CD4-positive, alpha-beta memory T cell (primary cell): ENCODE measurements at regions not wholly inside any gene's neighbourhood (a gene's known extent, or its start where the extent isn't known, plus 50 kb on each side); places are given as distances from the start of the nearest gene placed in this dataset.
"Not testable (repeated sequence)": the region's sequence is repeated elsewhere in the genome, so short reads cannot be mapped to it uniquely, and the experiment has no call there.

Source experiments
- CTCF ChIA-PET: fragments of 350-600 bp; sonication (Branson Sonifier 250); formaldehyde crosslinking; loops from one replicate; lab custom pipeline; 2021; ENCODE audit warnings: inconsistent platforms; ENCODE audit not compliant: partially characterized antibody; lab: Charles Lee
- POLR2A ChIA-PET: fragments of 350-600 bp; sonication (Branson Sonifier 250); formaldehyde crosslinking; loops from one replicate; lab custom pipeline; 2021; ENCODE audit not compliant: partially characterized antibody; lab: Charles Lee
- DNase-seq, 5 donors: peaks; one replicate each; pipeline versions ENCODE4 v3.0.0 to v3.0.0-alpha.2; 2020 to 2022; ENCODE audit warnings: mixed read lengths in 1 of 5
- H3K27ac ChIP-seq: one replicate; pipeline ENCODE4 v1.7.0; 2013; ENCODE audit warnings: low read depth, low read length
- H3K27me3 ChIP-seq: 2 replicates; pipeline ENCODE4 v1.7.0; 2013; ENCODE audit warnings: mild to moderate bottlenecking, low read length, moderate library complexity; ENCODE audit not compliant: insufficient read depth
- H3K36me3 ChIP-seq: 2 replicates; pipeline ENCODE4 v1.7.0; 2013; ENCODE audit warnings: mild to moderate bottlenecking, low read length, moderate library complexity; ENCODE audit not compliant: insufficient read depth
- H3K4me1 ChIP-seq: 2 replicates; pipeline ENCODE4 v1.7.0; 2013; ENCODE audit warnings: mild to moderate bottlenecking, low read length, moderate library complexity; ENCODE audit not compliant: insufficient read depth
- H3K4me3 ChIP-seq, 2 donors: one replicate each; pipeline ENCODE4 v1.7.0; 2013; ENCODE audit warnings: low read length in 2 of 2, mild to moderate bottlenecking in 1 of 2
- H3K9me3 ChIP-seq, 2 donors: one replicate each; pipeline ENCODE4 v1.7.0; 2013; ENCODE audit warnings: low read length in 2 of 2, control low read depth in 1 of 2; ENCODE audit not compliant: control insufficient read depth in 1 of 2
- H3K27ac Mint-ChIP-seq, 7 donors: one replicate each; pipeline ENCODE4 v1.8.0; 2020 to 2021; ENCODE audit warnings: mixed read lengths in 7 of 7, mild to moderate bottlenecking in 6 of 7, inconsistent platforms in 3 of 7, moderate library complexity in 3 of 7
- H3K27me3 Mint-ChIP-seq, 2 donors: one replicate each; pipeline ENCODE4 v1.8.0; 2020 to 2021; ENCODE audit warnings: mixed read lengths in 2 of 2
- H3K36me3 Mint-ChIP-seq, 2 donors: one replicate each; pipeline ENCODE4 v1.8.0; 2020 to 2021; ENCODE audit warnings: mixed read lengths in 2 of 2, inconsistent platforms in 1 of 2, mild to moderate bottlenecking in 1 of 2
- H3K4me1 Mint-ChIP-seq, 4 donors: one replicate each; pipeline ENCODE4 v1.8.0; 2020 to 2021; ENCODE audit warnings: mixed read lengths in 4 of 4, mild to moderate bottlenecking in 1 of 4
- H3K4me3 Mint-ChIP-seq, 8 donors: one replicate each; pipeline ENCODE4 v1.8.0; 2020 to 2021; ENCODE audit warnings: mixed read lengths in 8 of 8, mild to moderate bottlenecking in 7 of 8, moderate library complexity in 6 of 8, inconsistent platforms in 3 of 8
- H3K9me3 Mint-ChIP-seq, 8 donors: one replicate each; pipeline ENCODE4 v1.8.0; 2020 to 2021; ENCODE audit warnings: mixed read lengths in 8 of 8, mild to moderate bottlenecking in 5 of 8, inconsistent platforms in 3 of 8, moderate library complexity in 1 of 8
- intact Hi-C: fragments of 100-400 bp; cut with micrococcal nuclease; formaldehyde crosslinking; loops from one replicate; pipeline ENCODE4 v1.15.1; 2023

- no peak overlapping the region for H3K27ac Mint-ChIP-seq
- H3K4me3 ChIP-seq, result no peak overlapping the region
- H3K36me3 ChIP-seq, result no peaks in the 10 kb centered on the region
- no peak for DNase-seq
- no peak overlapping the region for H3K27ac ChIP-seq
- H3K4me1 ChIP-seq, result no peaks in the 10 kb centered on the region
- H3K27me3 ChIP-seq, result no peaks in the 10 kb centered on the region
- POLR2A ChIA-PET, result no interaction called here
- no peaks in the 10 kb centered on the region for H3K4me1 Mint-ChIP-seq
- intact Hi-C loops, result no loop called here
- H3K27me3 Mint-ChIP-seq, result peaks cover 0 to 2% of the 10 kb centered on the region in 2 donors
- no peaks in the 10 kb centered on the region for H3K9me3 ChIP-seq
- CTCF ChIA-PET, result no interaction called here
- H3K36me3 Mint-ChIP-seq, result no peaks in the 10 kb centered on the region
- no peak overlapping the region for H3K4me3 Mint-ChIP-seq
- peaks cover 0 to 11% (median 0%) of the 10 kb centered on the region in 8 donors for H3K9me3 Mint-ChIP-seq
Measured at GRCh38 chrX:121179972-121180371, 132.6 kb downstream of the GLUD2 start.

GRCh38 chrX:121191779-121192178, 144.4 kb downstream of the GLUD2 start:
- H3K36me3 Mint-ChIP-seq, result no peaks in the 10 kb centered on the region
- Histone ChIP-seq H3K4me3 (no peak overlapping the region), H3K9me3 (no peaks in the 10 kb centered on the region), H3K27me3 (no peaks in the 10 kb centered on the region), H3K36me3 (no peaks in the 10 kb centered on the region), H3K27ac (no peak overlapping the region), H3K4me1 (no peaks in the 10 kb centered on the region)
- CTCF ChIA-PET, result no interaction called here
- no peaks in the 10 kb centered on the region for H3K9me3 Mint-ChIP-seq
- POLR2A ChIA-PET, result no interaction called here
- intact Hi-C loops, result no loop called here
- H3K27me3 Mint-ChIP-seq, result peaks cover 0 to 2% of the 10 kb centered on the region in 2 donors
- no peak overlapping the region for H3K27ac Mint-ChIP-seq
- DNase-seq, result no peak
- no peaks in the 10 kb centered on the region for H3K4me1 Mint-ChIP-seq
- no peak overlapping the region for H3K4me3 Mint-ChIP-seq

DNA sequence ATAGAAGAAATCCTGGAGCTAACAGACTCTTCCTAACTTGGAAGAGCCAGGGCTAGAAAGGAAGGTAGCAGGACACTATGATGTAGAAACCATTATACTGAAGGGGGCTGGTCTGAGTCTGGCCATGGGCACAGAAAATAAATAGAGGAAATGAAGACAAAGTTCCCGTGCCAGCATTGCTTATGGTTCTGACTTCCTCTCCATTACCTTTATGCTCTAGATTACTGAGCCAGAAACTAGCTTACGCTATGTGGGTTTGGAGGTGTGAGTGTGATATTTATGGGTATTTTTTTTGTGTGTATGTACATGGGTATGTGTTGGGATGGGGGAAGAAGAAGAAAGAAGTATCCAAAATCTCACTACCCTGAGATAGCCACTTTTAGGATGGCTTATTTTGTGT, 148.3 kb downstream of the GLUD2 start:
- no peak overlapping the region for H3K4me3 ChIP-seq
- H3K27ac ChIP-seq, result no peak overlapping the region
- Mint-ChIP-seq H3K4me1 (no peaks in the 10 kb centered on the region), H3K36me3 (no peaks in the 10 kb centered on the region), H3K4me3 (no peak overlapping the region), H3K27ac (no peak overlapping the region), H3K9me3 (no peaks in the 10 kb centered on the region), H3K27me3 (no peaks in the 10 kb centered on the region)
- H3K9me3 ChIP-seq, result no peaks in the 10 kb centered on the region
- H3K4me1 ChIP-seq, result no peaks in the 10 kb centered on the region
- intact Hi-C loops, result no loop called here
- H3K27me3 ChIP-seq, result no peaks in the 10 kb centered on the region
- ChIA-PET POLR2A (no interaction called here), CTCF (no interaction called here)
- no peaks in the 10 kb centered on the region for H3K36me3 ChIP-seq
- DNase-seq, result no peak

DNA sequence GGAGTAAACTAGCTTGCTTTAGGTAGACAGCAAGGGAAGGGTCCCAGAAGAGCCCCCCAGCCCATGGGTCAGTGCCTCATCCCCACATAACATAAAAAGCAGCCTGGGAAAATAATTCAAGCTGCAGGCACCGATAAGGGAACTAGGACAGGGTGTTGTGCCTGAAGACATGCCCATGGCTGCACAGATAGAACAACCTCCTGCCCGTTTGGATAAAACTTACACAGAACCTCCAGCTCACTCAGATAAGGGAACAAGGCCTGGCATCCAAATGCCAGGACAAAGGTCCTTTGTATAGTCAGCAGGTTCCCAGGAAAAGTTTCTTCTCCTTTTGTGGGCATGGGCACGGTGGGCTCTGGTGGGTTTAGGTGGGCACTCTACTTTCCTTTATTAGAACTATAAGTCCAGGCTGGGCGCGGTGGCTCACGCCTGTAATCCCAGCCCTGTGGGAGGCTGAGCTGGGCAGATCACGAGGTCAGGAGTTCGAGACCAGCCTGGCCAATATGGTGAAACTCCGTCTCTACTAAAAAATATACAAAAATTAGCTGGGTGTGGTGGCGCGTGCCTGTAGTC, 149.5 kb downstream of the GLUD2 start:
- H3K27me3 Mint-ChIP-seq, H3K27ac Mint-ChIP-seq, H3K4me3 ChIP-seq, H3K9me3 Mint-ChIP-seq, H3K36me3 Mint-ChIP-seq, H3K4me1 Mint-ChIP-seq, H3K9me3 ChIP-seq, H3K4me1 ChIP-seq, intact Hi-C loops, DNase-seq, H3K4me3 Mint-ChIP-seq, POLR2A ChIA-PET, H3K27me3 ChIP-seq, H3K36me3 ChIP-seq, CTCF ChIA-PET, H3K27ac ChIP-seq: not testable (repeated sequence)

- no peaks in the 10 kb centered on the region for H3K27me3 Mint-ChIP-seq
- H3K4me1 ChIP-seq, result no peaks in the 10 kb centered on the region
Measured at GRCh38 chrX:121208563-121208962, 161.2 kb downstream of the GLUD2 start.

GRCh38 chrX:121216641-121217374, 169.4 kb downstream of the GLUD2 start:
- H3K27ac Mint-ChIP-seq, result no peak overlapping the region
- ChIA-PET POLR2A (no interaction called here), CTCF (no interaction called here)
- intact Hi-C loops, result no loop called here
- DNase-seq, result no peak
- Histone ChIP-seq H3K4me1 (no peaks in the 10 kb centered on the region), H3K4me3 (no peak overlapping the region), H3K27ac (no peak overlapping the region), H3K36me3 (no peaks in the 10 kb centered on the region), H3K9me3 (no peaks in the 10 kb centered on the region), H3K27me3 (no peaks in the 10 kb centered on the region)
- H3K4me3 Mint-ChIP-seq, result no peak overlapping the region
- no peaks in the 10 kb centered on the region for H3K36me3 Mint-ChIP-seq
- H3K27me3 Mint-ChIP-seq, result no peaks in the 10 kb centered on the region
- H3K9me3 Mint-ChIP-seq, result no peaks in the 10 kb centered on the region
- no peaks in the 10 kb centered on the region for H3K4me1 Mint-ChIP-seq

More at GRCh38 chrX:121208563-121208962, 161.2 kb downstream of the GLUD2 start:
- Histone ChIP-seq H3K4me3 (no peak overlapping the region), H3K36me3 (no peaks in the 10 kb centered on the region), H3K27me3 (no peaks in the 10 kb centered on the region), H3K9me3 (no peaks in the 10 kb centered on the region), H3K27ac (no peak overlapping the region)
- ChIA-PET CTCF (no interaction called here), POLR2A (no interaction called here)
- Mint-ChIP-seq H3K36me3 (no peaks in the 10 kb centered on the region), H3K4me1 (no peaks in the 10 kb centered on the region), H3K9me3 (no peaks in the 10 kb centered on the region), H3K4me3 (no peak overlapping the region), H3K27ac (no peak overlapping the region)
- DNase-seq, result no peak
- intact Hi-C loops, result no loop called here

DNA sequence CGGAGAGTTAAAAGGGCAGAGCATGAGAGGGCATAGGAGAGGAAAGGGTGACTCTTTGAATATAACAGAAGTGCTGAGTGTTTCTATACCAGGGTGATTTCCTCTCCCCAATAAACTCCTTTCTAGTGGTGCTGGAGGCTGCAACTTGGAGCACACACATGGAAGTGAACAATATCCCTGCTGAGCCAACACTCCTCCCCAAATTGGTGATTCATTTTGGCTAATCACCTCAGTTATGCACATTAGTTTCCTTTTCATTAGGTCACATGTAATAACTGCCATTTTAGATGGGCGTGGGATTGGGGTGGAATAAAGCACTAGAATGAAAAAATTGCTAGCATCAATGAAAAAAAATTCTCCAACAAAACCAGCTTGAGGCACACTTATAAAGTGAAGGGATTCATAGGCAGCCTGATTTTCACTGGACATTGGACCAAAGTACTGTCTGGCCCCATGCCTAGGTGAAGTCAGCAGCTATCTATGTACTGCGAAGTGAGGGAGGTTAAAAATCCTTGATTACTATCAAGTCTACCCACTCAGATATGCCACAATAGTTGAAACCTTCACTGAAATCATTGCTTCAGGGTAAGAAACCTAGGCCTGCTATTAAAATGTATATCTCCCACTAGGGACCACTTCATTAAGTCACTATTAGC, 174.0 kb downstream of the GLUD2 start:
- no peak overlapping the region for H3K27ac ChIP-seq
- no peaks in the 10 kb centered on the region for H3K27me3 ChIP-seq
- no peak overlapping the region for H3K27ac Mint-ChIP-seq
- no peaks in the 10 kb centered on the region for H3K4me1 Mint-ChIP-seq
- CTCF ChIA-PET, result no interaction called here
- H3K36me3 Mint-ChIP-seq, result no peaks in the 10 kb centered on the region
- no peaks in the 10 kb centered on the region for H3K36me3 ChIP-seq
- H3K27me3 Mint-ChIP-seq, result no peaks in the 10 kb centered on the region
- H3K9me3 ChIP-seq, result no peaks in the 10 kb centered on the region
- POLR2A ChIA-PET, result no interaction called here
- no peak overlapping the region for H3K4me3 ChIP-seq
- H3K4me1 ChIP-seq, result no peaks in the 10 kb centered on the region
- H3K4me3 Mint-ChIP-seq, result no peak overlapping the region
- H3K9me3 Mint-ChIP-seq, result peaks cover 0 to 3% (median 0%) of the 10 kb centered on the region in 8 donors
- intact Hi-C loops, result no loop called here
- DNase-seq, result no peak
